ENCODE measurements at regions not wholly inside any gene's neighbourhood (a gene's known extent, or its start where the extent isn't known, plus 50 kb on each side); places are given as distances from the start of the nearest gene placed in this dataset.

DNA sequence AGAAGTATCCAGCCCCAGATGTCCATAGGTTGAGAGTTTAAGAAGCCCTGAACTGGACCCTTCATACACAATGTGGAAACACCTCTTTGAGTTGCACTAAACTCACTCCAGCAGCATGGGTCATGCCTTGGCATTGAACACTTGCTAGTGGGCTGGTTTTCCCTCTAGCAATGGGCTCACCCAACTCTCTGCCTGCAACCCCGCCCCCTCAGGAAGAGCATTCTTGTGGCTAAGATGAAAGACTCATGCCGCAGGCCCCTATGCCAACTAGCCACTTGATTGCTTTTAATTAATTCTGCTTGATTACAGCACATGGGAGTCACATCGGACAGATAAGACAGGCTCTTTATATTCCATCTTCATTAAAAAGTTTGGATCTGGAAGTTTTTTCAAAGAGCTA lies 136.5 kb upstream of the GJB5 start:
- DNase-seq: no peak

DNA sequence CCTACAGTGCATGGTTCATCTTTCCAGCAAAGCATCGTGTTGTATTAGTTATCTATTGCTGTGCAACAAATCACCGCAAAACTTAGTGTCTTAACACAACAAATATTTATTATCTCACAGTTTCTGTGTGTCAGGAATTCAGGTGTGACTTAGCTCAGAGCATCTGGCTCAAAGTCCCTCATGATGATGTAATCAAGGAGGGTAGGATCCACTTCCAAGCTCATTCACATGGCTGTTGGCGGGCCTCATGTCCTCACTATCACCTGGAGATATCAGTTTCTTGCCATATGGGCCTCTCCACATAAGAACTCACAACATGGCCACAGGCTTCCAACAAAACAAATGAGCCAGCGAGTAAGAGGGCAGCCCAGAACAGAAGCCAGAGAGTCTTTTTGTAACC lies 135.6 kb upstream of the GJB5 start:
- no peak for DNase-seq

DNA sequence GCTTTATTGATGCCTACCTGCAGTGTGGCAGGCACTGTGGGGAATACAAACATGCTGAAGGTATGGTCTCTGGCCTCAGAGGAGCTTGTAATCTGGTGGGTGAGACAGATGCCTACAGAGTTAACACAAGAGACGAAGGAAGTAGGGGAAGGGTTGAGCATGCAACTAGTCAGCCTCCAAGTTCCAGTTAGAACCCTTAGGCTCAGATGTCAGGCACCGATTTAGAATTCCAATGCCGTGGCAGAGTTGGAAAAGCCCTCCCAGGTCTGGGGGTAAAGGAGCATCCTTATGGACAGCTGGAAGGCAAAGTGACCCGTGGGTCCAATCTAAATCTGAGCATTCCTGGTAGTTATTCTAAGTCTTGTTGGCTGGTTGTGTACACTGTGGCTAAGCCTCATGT lies 132.9 kb upstream of the GJB5 start:
- DNase-seq: no peak

DNA sequence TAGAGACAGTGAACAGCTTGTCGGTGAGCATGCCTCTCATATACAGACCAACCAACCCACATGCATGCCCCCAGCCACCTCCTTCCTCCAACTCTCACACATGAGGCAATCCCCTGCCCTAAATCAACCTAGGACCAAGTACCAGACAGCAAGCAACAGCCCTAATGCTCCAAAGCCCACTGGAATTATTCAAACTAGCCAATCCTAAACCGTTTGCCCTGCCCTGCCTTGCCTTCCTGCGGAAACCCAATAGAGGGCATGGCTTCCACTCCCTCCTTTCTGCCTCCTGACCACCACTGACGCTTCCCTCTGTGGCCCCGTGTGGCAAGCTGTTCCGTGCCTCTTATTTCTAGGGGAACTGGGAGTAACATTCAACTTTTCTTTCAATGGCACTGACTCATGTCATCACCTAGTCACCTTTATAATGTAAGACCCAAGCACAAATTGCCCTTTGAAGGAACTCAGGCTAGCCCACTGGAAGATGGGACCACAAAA lies 129.3 kb upstream of the GJB5 start:
- DNase-seq: no peak

DNA sequence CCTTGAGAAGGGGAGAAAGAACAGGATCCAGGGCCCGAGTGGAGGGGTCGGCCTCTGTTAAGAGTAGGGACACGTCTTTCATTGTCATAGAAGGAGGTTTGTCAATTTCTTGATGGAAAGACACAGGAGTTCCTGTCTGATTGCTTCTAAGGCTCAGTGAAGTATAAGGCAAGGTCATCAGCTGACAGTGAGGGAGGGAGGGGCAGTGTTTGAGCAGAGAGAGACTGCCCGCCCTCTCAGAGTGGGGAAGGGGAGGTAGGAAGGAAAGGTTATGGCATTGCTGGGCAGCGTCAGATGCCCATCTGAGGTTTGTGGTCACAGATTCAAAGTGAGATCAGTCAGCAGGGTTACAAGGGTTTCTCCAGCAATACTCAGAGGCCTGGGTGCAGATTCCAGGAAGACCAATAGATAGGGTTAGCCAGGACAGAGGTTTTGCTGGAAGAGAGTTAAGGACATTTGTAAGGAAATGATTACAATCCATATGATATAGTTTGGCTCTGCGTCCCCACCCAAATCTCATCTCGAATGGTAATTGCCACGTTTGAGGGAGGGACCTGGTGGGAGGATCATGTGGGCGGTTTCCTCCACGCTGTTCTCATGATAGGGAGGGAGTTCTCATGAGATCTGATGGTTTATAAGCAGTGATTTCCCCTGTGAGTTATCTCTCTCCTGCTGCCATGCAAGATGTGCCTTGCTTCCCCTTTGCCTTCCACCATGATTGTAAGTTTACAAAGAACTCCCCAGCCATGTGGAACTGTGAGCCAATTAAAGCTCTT lies 127.2 kb upstream of the GJB5 start:
- DNase-seq: no peak

DNA sequence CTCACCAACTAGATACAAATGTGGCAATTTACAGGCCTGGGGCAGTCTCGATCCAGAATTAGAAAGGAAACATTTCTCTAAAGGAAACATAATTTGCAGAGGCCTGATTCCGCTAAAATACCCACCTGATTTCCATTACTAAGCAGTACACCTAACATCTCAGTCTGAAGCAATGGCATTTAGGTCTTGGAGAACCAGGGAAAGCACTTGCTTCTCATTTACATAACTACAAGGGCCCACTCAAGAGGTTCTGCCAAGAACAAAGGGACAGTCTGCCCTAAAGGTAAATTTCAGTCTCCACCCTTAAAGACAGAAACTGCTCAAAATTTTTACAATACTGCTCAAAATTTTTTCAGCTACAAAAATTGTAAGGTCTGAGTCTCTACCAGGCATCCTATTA lies 123.7 kb upstream of the GJB5 start:
- DNase-seq: no peak

DNA sequence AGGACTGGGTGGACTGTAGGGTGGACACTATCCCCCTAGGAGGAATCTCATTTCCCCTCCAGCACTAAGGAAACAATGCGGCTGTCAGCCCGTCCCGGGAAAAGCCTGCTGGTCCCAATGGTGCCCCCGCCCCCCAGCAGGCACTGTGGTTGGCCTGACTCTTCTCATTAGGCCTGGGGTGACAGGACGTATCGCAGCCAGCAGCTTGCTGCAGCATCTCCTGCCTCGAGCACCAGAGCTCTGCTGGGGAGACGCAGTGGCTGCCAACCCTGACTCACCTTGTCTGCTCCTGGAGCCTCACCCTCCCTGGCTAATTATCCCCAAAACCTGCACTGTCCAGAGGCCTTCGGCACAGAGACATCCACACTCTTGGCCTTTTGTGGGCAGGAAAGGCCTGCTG lies 115.1 kb upstream of the GJB5 start:
- no peak for DNase-seq

DNA sequence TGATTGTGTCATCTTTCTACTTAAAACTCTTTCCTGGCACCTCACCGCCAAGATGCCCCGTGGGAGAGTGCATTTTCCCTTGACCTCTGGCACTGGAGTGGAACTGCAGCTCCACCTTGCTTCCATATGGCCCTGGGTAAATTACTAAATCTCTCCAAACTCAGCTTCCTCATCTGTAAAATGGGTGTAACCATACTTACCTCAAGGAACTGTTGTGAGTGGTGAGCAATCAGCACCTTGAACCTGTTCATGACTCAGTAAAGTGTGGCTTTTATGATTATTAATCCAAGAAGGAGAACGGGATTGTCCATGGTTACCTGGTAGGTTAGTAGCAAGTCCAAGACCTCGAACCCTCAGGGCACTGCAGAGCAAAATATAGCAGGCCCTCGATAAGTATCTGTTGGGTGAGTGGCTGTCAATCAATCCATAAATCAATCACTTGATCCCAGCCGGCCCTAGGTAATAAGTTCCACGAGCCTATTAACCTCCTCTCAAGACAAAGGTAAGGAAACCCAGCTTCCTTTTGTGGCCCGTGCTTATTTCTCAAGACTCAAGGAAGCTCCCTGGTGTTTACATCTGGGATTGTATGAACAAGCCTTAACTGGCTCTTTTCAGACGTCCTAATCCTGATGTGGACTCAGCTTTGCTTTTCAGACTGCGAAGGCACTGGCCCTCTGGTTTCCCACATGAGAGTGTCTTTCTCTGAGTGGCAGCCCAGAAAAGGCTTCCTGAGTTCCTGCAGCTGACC lies 114.0 kb upstream of the GJB5 start:
- DNase-seq: no peak

DNA sequence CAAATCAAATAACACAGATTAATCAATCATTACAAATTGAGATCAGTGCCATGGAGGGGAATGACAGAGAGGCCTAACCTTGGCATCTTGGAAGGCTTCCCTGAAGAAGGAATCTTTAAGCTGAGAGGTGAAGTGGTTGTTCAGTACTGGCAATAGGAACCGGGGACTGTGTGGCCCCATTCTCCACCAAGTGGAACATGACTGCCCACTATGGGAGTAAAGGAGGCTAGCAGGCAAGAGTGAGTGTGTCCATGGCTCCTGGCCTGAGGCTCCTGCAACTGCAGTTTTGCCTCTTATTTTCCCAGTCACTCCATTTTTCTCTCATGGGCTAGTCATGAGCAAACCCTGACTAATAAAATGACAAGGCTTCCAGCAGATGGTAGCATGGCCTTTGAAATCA lies 112.2 kb upstream of the GJB5 start:
- no peak for DNase-seq

DNA sequence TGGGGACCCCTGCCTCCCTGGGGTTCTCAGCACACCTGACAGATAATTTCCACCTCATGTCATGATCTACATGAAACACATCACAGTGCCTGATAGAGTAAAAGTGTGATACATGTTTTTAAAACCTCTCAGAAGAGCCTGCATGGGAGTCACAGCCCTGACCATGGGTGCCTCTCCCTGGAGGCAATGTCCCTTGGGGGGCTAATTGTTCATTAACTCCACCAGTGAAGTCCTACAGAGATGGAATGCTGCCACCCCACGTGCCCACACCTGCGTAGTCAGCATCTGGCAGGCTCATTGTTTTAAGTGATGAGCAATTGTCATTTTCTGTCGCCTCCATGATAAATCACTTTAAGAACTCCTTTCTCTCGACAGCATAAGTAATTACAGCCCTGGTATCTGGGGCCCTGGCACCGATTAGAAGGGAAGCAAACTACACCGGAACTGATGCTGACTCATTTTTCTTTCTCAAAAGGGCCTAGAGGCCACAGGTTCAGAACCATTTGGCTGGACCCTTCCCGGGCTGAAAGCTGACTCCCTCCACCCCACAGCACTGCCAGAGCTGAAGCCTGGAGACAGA lies 109.6 kb upstream of the GJB5 start:
- DNase-seq: no peak

DNA sequence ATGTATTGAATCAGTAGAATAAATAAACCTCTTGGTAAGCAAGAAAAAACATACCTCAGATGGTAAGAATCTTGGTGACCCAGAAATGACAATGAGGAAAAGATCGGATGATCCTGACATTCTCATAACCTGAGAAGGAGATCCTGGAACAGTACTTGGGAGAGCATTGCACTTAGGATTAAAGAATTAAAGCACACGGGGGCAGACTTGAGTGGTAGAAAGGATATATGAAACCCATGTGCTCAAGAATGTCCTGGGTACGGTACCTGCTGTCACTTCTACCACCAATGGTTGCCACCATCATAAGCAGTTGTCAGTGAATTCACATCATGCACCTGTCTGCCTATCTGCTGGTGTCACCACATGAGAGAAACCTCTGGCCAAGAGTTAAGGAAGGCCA lies 108.9 kb upstream of the GJB5 start:
- no peak for DNase-seq

DNA sequence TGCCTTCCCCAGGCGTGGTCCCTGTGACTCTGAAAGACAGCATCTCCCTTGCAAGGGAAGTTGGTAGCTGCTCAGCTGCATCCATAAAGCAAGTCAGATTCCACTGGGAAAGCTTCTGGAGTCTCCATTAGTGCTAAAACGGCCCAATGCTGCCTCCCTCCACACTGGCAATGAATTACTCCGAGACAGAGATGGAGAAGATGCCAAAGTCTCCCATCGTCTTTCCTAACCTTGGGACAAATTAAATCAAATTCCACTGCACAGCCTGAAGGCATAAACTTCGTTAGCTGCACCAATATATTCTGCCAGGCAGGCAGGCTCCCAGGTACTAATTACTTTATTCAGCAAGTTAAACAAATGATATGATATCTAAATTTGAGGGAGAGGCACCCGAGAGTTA lies 106.3 kb upstream of the GJB5 start:
- no peak for DNase-seq

DNA sequence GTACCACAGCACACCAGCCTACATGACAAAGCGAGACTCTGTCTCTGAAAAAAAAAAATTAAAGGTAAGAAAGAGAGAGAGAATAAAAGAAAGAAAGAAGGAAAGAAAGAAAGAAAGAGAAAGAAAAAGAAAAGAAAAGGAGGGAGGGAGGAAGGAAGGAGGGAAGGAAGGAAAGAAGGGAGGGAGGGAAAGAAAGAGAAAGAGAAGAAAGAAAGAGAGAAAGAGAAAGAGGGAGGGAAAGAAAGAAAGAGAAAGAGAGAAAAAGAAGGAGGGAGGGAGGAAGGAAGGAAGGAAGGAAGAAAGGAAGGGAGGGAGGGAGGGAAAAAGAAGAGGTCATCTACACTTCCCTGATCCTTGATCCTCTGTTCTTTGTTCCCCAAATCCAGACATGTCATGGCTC lies 104.8 kb upstream of the GJB5 start:
- DNase-seq: no peak

DNA sequence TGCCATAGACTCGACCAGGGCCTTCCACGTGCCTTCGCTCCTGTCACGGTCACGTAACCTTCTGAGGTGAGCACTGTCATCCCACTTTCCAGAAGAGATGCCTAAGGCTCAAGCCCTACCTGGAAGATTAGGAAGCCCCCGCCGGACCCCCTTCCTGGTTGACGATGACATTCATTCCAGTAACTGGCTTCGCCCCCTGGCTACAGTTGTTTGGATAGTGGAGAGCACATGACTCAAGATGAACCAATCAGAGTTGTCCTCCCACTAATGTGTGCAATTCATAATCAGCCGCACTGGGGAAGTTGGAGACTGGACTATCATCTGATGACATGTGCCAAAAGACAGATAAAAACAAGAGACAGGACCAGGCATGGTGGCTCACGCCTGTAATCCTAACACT lies 104.0 kb upstream of the GJB5 start:
- DNase-seq: no peak

DNA sequence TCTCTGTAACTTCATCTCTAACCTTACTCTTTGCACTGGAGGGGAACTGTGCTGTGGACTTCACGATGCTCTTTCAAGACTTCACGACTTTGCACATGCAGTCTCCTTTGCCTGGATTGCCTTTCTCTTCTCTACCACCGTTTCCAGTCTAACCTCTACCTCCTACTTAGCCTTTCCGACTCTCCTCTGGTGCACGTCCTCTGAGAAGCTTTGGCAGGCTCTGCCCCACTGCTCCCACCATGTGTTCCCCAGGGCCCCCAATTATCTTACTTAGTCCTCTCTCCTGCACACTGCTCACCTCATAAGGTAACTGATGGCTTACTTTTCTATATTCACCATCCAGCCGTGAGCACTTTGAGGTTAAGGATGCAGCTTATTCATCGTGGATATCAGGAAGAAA lies 101.7 kb upstream of the GJB5 start:
- DNase-seq: no peak

DNA sequence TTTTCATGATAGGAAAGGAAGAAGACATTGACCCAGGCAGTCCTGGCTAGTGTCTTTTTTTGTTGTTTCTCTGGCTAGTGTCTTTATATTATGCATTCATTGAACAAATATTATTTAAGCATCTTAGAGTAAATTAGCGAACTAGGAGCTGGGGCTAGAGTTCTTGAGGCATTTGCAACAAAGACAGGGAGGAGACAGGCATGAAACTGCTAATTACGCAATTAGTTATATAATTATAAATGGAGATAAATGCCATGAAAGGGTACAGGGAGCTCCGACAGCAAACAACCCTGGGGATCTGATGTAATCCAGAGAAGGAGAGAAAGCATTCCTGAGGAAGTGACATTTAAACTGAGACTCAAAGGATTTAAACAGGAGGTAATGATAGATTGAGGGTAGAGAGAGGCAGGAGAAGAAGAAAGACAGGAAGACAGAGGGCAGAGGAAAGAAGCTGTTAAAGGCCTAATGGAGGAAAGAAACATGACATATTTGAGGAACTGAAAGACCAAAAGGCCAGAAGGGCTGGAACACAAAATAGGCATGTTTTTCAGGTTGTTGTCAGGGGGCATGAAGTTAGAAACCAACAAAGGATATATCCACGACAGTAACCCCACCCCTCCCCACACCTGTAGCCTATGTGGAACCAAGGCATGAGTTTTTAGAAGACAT lies 99.5 kb upstream of the GJB5 start:
- no peak for DNase-seq

DNA sequence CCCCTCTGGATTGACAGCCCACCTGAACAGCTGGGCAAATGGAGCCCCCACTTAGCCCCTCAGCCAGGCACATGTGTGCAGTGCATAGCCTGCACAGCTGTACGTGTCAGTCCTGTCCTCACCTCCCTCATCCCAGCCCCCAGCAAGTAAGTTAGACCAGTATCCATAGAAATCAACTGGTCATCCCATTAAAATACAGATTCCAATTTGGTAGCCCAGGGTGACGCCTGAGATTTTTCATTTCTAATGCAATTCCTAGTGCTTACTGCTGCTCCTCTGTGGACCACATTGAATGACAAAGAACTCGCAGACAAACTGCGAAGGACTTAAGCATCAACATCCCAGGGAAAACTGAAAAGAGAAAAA lies 99.0 kb upstream of the GJB5 start:
- no peak for DNase-seq

DNA sequence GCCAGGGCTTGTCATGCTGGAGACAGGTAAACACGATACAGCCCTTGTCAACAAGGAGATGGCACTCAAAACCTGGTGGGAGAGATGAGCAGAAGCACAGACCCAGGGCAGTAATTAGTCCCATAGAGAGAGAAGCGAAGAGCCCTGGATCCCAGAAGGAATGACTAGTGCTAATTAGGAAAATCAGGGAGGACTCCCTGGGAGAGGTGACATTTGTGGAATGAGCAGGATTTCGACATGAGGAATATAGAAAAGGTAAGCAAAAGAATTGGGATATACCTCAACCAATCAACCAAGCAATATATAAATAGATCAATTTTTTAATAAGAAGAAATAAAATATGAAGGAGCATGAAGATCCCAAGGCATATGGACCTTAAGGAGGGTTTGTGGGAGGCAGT lies 98.5 kb upstream of the GJB5 start:
- DNase-seq: no peak

DNA sequence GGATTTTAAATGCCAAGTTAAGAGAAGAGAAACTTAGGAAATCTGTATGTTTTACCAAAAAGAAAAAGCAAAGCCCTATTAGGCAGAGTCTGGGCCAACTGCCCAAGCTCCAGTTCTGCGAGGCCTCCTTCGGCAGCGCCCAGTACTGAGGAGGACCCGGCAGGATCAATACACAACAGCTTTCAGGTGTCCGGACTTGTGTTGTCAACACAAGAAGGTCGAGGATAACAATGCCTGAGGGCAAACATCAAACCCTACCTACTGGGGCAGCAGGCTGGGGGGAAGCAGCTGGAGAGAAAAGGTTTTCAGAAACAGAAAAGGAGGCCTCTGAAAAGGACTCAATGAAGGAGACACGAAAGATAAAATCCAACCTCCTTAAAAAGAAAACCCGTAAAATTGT lies 98.1 kb upstream of the GJB5 start:
- DNase-seq: no peak

DNA sequence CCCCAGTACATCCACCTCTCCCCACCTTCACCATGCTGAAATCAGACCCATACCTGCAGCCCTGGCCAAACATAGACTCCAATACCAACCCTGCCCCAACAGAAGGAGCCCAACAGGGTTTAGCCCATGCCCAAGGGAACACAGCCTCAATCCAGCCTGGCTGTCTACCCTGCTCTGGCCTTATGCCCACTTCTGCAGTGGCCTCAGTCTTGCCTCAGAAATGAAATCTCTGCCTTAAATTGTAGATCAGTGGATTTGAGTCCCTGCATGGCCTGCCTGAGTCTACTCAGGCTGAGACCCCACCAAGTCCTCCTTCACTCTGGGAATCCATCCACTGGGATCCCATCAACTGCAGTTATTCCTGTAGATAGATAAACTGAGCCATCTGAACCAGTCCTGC lies 97.6 kb upstream of the GJB5 start:
- no peak for DNase-seq

DNA sequence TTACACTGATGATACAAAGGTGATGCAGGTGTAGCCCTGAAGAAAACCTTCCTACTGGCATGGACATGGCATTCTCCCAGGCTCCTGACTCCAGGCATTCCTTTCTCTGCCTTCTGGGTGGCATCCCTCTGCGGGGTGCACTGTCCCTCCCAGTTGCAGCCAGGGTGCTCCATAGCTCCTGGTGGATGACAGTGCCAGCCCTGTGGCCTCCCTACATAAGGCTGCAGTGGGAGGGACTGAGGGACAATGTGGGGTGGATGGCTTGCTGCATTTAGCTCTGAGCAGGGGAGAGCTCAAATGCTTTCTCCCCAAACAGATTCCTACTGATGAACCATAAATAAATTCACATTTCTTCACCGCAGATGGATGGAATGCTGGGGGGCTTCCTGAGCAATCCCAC lies 97.0 kb upstream of the GJB5 start:
- no peak for DNase-seq

DNA sequence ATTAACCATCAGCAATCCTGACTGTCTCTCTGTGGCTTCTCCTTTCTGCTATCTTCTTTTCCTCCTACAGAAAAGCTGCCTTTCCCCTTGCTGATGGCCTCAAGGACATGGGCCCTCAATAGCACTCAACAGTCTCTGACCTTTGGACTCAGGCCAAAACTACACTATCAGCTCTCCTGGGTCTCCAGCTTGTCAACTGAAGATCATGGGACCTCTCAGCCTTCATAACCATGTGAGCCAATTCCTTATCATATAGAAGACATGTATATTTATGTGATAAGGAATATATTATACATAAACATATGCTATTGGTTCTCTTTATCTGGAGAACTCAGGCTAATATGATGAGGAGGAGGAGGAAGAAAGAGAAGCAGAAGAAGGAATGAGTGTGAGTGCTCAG lies 91.8 kb upstream of the GJB5 start:
- DNase-seq: no peak

DNA sequence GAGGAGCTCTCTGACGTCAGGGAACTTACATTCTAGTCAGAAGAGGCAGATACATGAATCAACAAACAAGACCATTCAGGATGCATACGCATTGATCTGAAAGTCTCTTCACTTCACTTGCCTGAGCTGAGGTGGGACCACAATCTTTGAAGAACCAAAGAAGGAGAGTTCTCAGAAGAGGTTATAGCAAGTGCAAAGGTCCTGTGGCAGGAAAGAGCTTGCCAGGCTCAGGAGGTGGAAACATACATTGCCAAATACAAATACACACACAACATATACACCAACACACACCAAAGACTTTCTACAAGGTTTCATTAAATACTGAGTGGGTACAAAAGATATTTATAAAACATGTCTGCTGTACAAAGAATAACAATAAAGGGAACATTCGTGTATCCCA lies 86.8 kb upstream of the GJB5 start:
- DNase-seq: no peak

DNA sequence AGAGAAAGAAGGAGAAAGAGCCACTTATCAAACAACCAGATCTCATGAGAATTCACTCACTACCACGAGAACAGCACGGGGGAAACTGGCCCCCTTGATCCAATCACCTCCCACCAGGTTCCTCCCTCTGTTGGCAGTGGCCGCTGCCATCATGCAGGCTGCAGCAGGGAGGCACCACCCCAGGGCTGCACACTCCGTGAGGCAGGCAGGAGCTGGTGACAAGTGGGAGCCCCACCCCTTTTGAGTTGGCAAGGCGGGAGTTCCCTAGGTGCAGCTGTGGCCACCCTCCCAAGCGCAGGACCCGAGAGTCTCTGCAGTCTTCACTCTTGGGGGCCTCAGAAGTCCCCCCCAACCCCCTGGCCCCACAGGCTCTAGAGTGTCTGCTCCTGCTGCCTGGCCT lies 83.9 kb upstream of the GJB5 start:
- DNase-seq: no peak

All from inflammatory macrophage treated with lipopolysaccharide for 4 hours (primary cell).